ENCODE measurements at regions not wholly inside any gene's neighbourhood (a gene's known extent, or its start where the extent isn't known, plus 50 kb on each side); places are given as distances from the start of the nearest gene placed in this dataset.

DNA sequence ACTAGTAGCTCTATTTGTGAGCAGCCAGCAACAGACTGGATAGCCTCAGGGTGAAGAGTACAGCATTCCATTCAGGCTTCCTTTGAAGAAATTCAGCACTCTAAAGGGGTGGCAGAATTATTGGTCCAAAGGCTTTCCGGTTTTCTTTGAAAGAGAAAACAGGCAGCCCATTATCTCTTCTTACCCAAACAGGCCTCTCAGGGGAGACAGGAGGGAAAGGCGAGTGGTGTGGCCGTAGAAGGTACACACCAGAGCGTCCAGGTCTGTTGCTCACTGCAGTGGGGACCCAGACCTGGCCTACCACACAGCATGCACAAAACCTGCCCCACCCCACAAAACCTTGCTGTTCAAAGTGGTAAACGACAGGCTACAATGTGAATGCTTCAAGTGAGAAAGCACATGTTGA lies 83.3 kb downstream of the ZNF608 start:
- Histone ChIP-seq H3K27ac (no peak overlapping the region), H3K4me1 (peaks cover 38% of the 10 kb centered on the region), H3K9me3 (no peaks in the 10 kb centered on the region), H3K4me3 (no peak overlapping the region), H3K36me3 (no peaks in the 10 kb centered on the region), H3K27me3 (no peaks in the 10 kb centered on the region)
- 78% methylated on average over 5 of the region's 5 CpGs for WGBS
- no peak for DNase-seq (ENCODE audit: low spot score in 2 of 2)
- no peak for TF ChIP-seq EP300 (IDR thresholded peaks at IDR 0.05)
- TF ChIP-seq CTCF (IDR thresholded peaks at IDR 0.05) = no peak
- no peak for TF ChIP-seq POLR2A (IDR thresholded peaks at IDR 0.05)
- TF ChIP-seq POLR2AphosphoS5 (IDR thresholded peaks at IDR 0.05) = no peak

- H3K36me3 ChIP-seq = no peaks in the 10 kb centered on the region
- 57% methylated on average over 9 of the region's 9 CpGs for WGBS
Measured at GRCh38 chr5:124662181-124662781, 84.2 kb downstream of the ZNF608 start.

DNA sequence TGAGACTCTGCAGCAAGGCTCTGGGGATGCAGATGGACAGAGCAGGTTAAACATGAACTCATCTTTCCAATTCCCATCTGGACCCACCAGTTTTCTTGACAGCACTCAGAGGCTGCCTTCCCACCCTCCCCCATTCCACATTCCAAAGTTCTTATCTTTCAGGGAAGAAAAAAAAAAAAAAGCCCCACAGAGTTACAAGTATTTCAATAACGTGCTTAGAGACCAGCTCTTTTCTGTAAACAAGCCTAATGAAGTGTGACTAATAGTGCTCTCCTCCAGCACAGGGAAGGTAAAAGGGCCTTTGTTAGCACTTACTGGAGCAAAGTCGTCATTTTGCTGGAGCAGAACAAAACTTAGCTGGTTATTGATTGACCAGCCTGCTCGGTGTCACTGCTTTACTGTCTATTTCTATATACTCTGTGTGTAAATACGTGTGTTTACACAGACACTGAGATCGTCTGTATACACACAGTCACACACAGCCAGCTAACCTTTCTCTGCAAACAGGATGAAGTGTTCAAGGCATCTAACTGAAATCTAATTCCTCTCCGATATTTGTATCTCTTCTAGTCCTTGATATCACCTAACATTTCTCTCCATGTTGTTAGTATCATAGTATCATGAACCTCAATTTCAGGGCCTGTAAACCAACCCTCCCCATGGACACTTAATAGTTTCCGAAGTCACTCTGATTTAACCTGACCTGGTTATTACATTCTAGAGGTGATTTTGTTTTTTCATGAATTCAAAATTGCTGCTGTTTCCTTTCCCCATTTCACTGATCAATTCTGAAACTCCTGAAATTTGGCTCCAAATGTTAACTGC lies 84.9 kb downstream of the ZNF608 start:
- no peaks in the 10 kb centered on the region for H3K9me3 ChIP-seq
- H3K4me3 ChIP-seq = no peak overlapping the region
- no peak overlapping the region for H3K27ac ChIP-seq
- H3K36me3 ChIP-seq = no peaks in the 10 kb centered on the region
- H3K27me3 ChIP-seq = no peaks in the 10 kb centered on the region
- DNase-seq (ENCODE audit: low spot score in 2 of 2) = no peak
- TF ChIP-seq POLR2A (IDR thresholded peaks at IDR 0.05) = no peak
- no peak for TF ChIP-seq POLR2AphosphoS5 (IDR thresholded peaks at IDR 0.05)
- no peak for TF ChIP-seq EP300 (IDR thresholded peaks at IDR 0.05)
- TF ChIP-seq CTCF (IDR thresholded peaks at IDR 0.05) = no peak
- WGBS = 52% methylated on average over 7 of the region's 7 CpGs
- H3K4me1 ChIP-seq = peaks cover 42% of the 10 kb centered on the region

More at GRCh38 chr5:124662181-124662781, 84.2 kb downstream of the ZNF608 start:
- Histone ChIP-seq H3K9me3 (no peaks in the 10 kb centered on the region), H3K4me3 (no peak overlapping the region), H3K27ac (no peak overlapping the region), H3K4me1 (peaks cover 38% of the 10 kb centered on the region), H3K27me3 (no peaks in the 10 kb centered on the region)
- DNase-seq (ENCODE audit: low spot score in 2 of 2) = no peak
- TF ChIP-seq POLR2AphosphoS5 (IDR thresholded peaks at IDR 0.05) = no peak
- no peak for TF ChIP-seq EP300 (IDR thresholded peaks at IDR 0.05)
- no peak for TF ChIP-seq CTCF (IDR thresholded peaks at IDR 0.05)
- no peak for TF ChIP-seq POLR2A (IDR thresholded peaks at IDR 0.05)

GRCh38 chr5:124660229-124661093 lies 86.0 kb downstream of the ZNF608 start:
- DNase-seq (ENCODE audit: low spot score in 2 of 2) = no peak
- Histone ChIP-seq H3K4me3 (no peak overlapping the region), H3K4me1 (peaks cover 46% of the 10 kb centered on the region), H3K27ac (no peak overlapping the region), H3K36me3 (no peaks in the 10 kb centered on the region), H3K27me3 (no peaks in the 10 kb centered on the region), H3K9me3 (no peaks in the 10 kb centered on the region)
- 70% methylated on average over 6 of the region's 6 CpGs for WGBS
- TF ChIP-seq POLR2A (IDR thresholded peaks at IDR 0.05) = no peak
- no peak for TF ChIP-seq POLR2AphosphoS5 (IDR thresholded peaks at IDR 0.05)
- no peak for TF ChIP-seq EP300 (IDR thresholded peaks at IDR 0.05)
- no peak for TF ChIP-seq CTCF (IDR thresholded peaks at IDR 0.05)
